ENCODE measurements at regions not wholly inside any gene's neighbourhood (a gene's known extent, or its start where the extent isn't known, plus 50 kb on each side); places are given as distances from the start of the nearest gene placed in this dataset.
A peak's percentile ranks its signal among the peaks of the same experiment; 100 is the strongest.

GRCh38 chr3:152961323-152961722 is 126.4 kb downstream of the P2RY1 start:
- no peak overlapping the region for H3K27ac ChIP-seq
- TF ChIP-seq CTCF (conservative IDR thresholded peaks at IDR 0.05; ENCODE audit: low read depth) = peak; percentile 14; the same call in 1 of the 2 replicates
- ChIA-PET POLR2A (ENCODE audit: low non-redundant PET) (no interaction called here), CTCF (interaction anchor here (0.5 to 0.9 kb wide), 5 partner anchors 8 to 646 kb away, joined by 3 to 4 read pairs (median 3); no protein-coding TSS in a partner anchor)
- DNase-seq (ENCODE audit: low spot score) = peak; percentile 45

GRCh38 chr3:152964911-152965609 is 130.1 kb downstream of the P2RY1 start:
- no peak for TF ChIP-seq CTCF (conservative IDR thresholded peaks at IDR 0.05; ENCODE audit: low read depth)
- ChIA-PET CTCF (no interaction called here), POLR2A (ENCODE audit: low non-redundant PET) (no interaction called here)
- no peak for DNase-seq (ENCODE audit: low spot score)
- no peak overlapping the region for H3K27ac ChIP-seq

- CTCF ChIA-PET = interaction anchor here (0.9 kb wide), 1 partner anchor 133 kb away, joined by 3 read pairs; the partner anchor contains the start of gene P2RY1
- POLR2A ChIA-PET (ENCODE audit: low non-redundant PET) = no interaction called here
- H3K27ac ChIP-seq = no peak overlapping the region
- peak; percentile 30 for DNase-seq (ENCODE audit: low spot score)
- no peak for TF ChIP-seq CTCF (conservative IDR thresholded peaks at IDR 0.05; ENCODE audit: low read depth)
Measured at GRCh38 chr3:152968388-152969024, 133.6 kb downstream of the P2RY1 start.

- DNase-seq (ENCODE audit: low spot score) = peak; percentile 55
- H3K27ac ChIP-seq = no peak overlapping the region
- ChIA-PET POLR2A (ENCODE audit: low non-redundant PET) (no interaction called here), CTCF (no interaction called here)
- TF ChIP-seq CTCF (conservative IDR thresholded peaks at IDR 0.05; ENCODE audit: low read depth) = no peak
Measured at GRCh38 chr3:152969557-152970300, 134.8 kb downstream of the P2RY1 start.

- H3K27ac ChIP-seq = no peak overlapping the region
- DNase-seq (ENCODE audit: low spot score) = no peak
- TF ChIP-seq CTCF (conservative IDR thresholded peaks at IDR 0.05; ENCODE audit: low read depth) = no peak
- ChIA-PET POLR2A (ENCODE audit: low non-redundant PET) (no interaction called here), CTCF (interaction anchor here (0.6 kb wide), 1 partner anchor 89 kb away, joined by 4 read pairs; no protein-coding TSS in a partner anchor)
Measured at GRCh38 chr3:152970851-152971250, 135.9 kb downstream of the P2RY1 start.

GRCh38 chr3:152971880-152972279 is 136.9 kb downstream of the P2RY1 start:
- no peak for TF ChIP-seq CTCF (conservative IDR thresholded peaks at IDR 0.05; ENCODE audit: low read depth)
- DNase-seq (ENCODE audit: low spot score) = no peak
- ChIA-PET CTCF (interaction anchor here (0.5 to 0.8 kb wide), 3 partner anchors 69 to 447 kb away, joined by 3 to 4 read pairs (median 4); no protein-coding TSS in a partner anchor), POLR2A (ENCODE audit: low non-redundant PET) (interaction anchor here (0.7 kb wide), 1 partner anchor 20 kb away, joined by 5 read pairs; no protein-coding TSS in a partner anchor)
- no peak overlapping the region for H3K27ac ChIP-seq
